SK-N-SH (cell line): ENCODE measurements at regions not wholly inside any gene's neighbourhood (a gene's known extent, or its start where the extent isn't known, plus 50 kb on each side); places are given as distances from the start of the nearest gene placed in this dataset.

Source experiments
- CTCF ChIA-PET: fragments of 300-600, 350-600 bp; formaldehyde crosslinking; extraction: SDS; loops from one replicate; lab custom pipeline; 2021; lab: Yijun Ruan, JAX
- POLR2A ChIA-PET: fragments of 350-600 bp; sonication (Branson Sonifier 250); formaldehyde crosslinking; extraction: SDS; loops from one replicate; lab custom pipeline; 2020; ENCODE audit warnings: antibody characterized with exemption, inconsistent platforms; lab: Yijun Ruan, JAX
- DNase-seq: peaks from one replicate; pipeline ENCODE4 v3.0.0; 2012
- H2AFZ ChIP-seq: fragments of 200-600 bp; sonication (generic); 2 replicates; pipeline ENCODE4 v1.8.1; 2016; ENCODE audit warnings: antibody characterized with exemption, mild to moderate bottlenecking, low read depth
- H3F3A ChIP-seq: fragments of 200-600 bp; sonication (generic); replicated peaks from 2 replicates; pipeline ENCODE3; 2016; ENCODE audit warnings: antibody characterized with exemption, mild to moderate bottlenecking; ENCODE audit not compliant: insufficient read depth
- H3K27ac ChIP-seq, 2 experiments: fragments of 200-500 bp in 1 of 2; fragments of 200-600 bp in 1 of 2; sonication (Bioruptor generic) in 1 of 2; sonication (generic), shearing (Covaris generic) in 1 of 2; 2 replicates each; pipeline versions ENCODE4 v1.5.1 to v1.6.1; 2014 to 2016; ENCODE audit warnings: low read depth in 2 of 2, inconsistent platforms in 1 of 2, low read length in 1 of 2, mild to moderate bottlenecking in 1 of 2, mixed read lengths in 1 of 2
- H3K27me3 ChIP-seq: fragments of 200-600 bp; sonication (generic), shearing (Covaris generic); 2 replicates; pipeline ENCODE4 v1.6.1; 2016; ENCODE audit warnings: mixed run types; ENCODE audit not compliant: insufficient read depth
- H3K36me3 ChIP-seq, 2 experiments: fragments of 200-500 bp in 1 of 2; fragments of 200-600 bp in 1 of 2; sonication (Bioruptor generic) in 1 of 2; sonication (generic) in 1 of 2; replicated peaks in 1 of 2; 2 replicates each; pipeline versions ENCODE3 to v1.5.1; 2014 to 2016; ENCODE audit warnings: low read length in 1 of 2, mild to moderate bottlenecking in 1 of 2; ENCODE audit not compliant: insufficient read depth in 2 of 2, control insufficient read depth in 1 of 2
- H3K4me1 ChIP-seq, 2 experiments: fragments of 200-500 bp in 1 of 2; fragments of 200-600 bp in 1 of 2; sonication (Bioruptor generic) in 1 of 2; sonication (generic), shearing (Covaris generic) in 1 of 2; 2 replicates each; pipeline versions ENCODE4 v1.5.1 to v1.6.1; 2014 to 2016; ENCODE audit warnings: low read depth in 1 of 2, low read length in 1 of 2, mixed run types in 1 of 2; ENCODE audit not compliant: insufficient read depth in 2 of 2, control insufficient read depth in 1 of 2
- H3K4me2 ChIP-seq: fragments of 200-600 bp; sonication (generic), shearing (Covaris generic); 2 replicates; pipeline ENCODE4 v1.6.1; 2017; ENCODE audit warnings: mixed run types
- H3K4me3 ChIP-seq, 2 experiments: fragments of 200-500 bp in 1 of 2; fragments of 200-600 bp in 1 of 2; sonication (Bioruptor generic) in 1 of 2; sonication (generic), shearing (Covaris generic) in 1 of 2; 2 replicates each; pipeline versions ENCODE4 v1.5.1 to v1.8.1; 2014 to 2016; ENCODE audit warnings: low read depth in 2 of 2, inconsistent platforms in 1 of 2, low read length in 1 of 2, mild to moderate bottlenecking in 1 of 2, mixed read lengths in 1 of 2, moderate library complexity in 1 of 2
- H3K79me2 ChIP-seq: fragments of 200-600 bp; sonication (generic); 2 replicates; pipeline ENCODE4 v1.8.1; 2017; ENCODE audit warnings: mild to moderate bottlenecking; ENCODE audit not compliant: insufficient read depth
- H3K9ac ChIP-seq: fragments of 200-600 bp; sonication (generic); 2 replicates; pipeline ENCODE4 v1.6.1; 2017; ENCODE audit warnings: mixed run types
- H3K9me2 ChIP-seq: fragments of 200-600 bp; sonication (generic); 2 replicates; pipeline ENCODE4 v1.6.1; 2017; ENCODE audit warnings: mixed run types
- H3K9me3 ChIP-seq: fragments of 200-600 bp; sonication (generic); 2 replicates; pipeline ENCODE4 v1.6.1; 2017; ENCODE audit warnings: mixed run types, mild to moderate bottlenecking, moderate library complexity
- H4K20me1 ChIP-seq: fragments of 200-600 bp; sonication (generic); 2 replicates; pipeline ENCODE4 v1.6.1; 2017; ENCODE audit warnings: mild to moderate bottlenecking, mixed run types; ENCODE audit not compliant: insufficient read depth
- FOSL2 ChIP-seq: IDR thresholded peaks from 2 replicates; pipeline ENCODE4 v1.4.0; 2012; ENCODE audit warnings: low read depth, mild to moderate bottlenecking, moderate library complexity, borderline replicate concordance
- FOXJ3 ChIP-seq: sonication (generic); formaldehyde crosslinking; IDR thresholded peaks from 2 replicates; pipeline ENCODE4 v1.5.1; 2020; ENCODE audit warnings: mild to moderate bottlenecking, missing genetic modification reagents
- JUND ChIP-seq: IDR thresholded peaks from 2 replicates; pipeline ENCODE4 v1.4.0; 2012
- MEF2A ChIP-seq: IDR thresholded peaks from 2 replicates; pipeline ENCODE4 v1.4.0; 2012; ENCODE audit warnings: low read depth, borderline replicate concordance
- MXI1 ChIP-seq: IDR thresholded peaks from 2 replicates; pipeline ENCODE4 v1.6.1; 2012; ENCODE audit warnings: mild to moderate bottlenecking, low read depth, low read length, improper control_type of control experiment
- NFIC ChIP-seq: IDR thresholded peaks from 2 replicates; pipeline ENCODE4 v1.4.0; 2012; ENCODE audit warnings: borderline replicate concordance
- RXRA ChIP-seq: IDR thresholded peaks from 2 replicates; pipeline ENCODE4 v1.4.0; 2012; ENCODE audit warnings: low read depth, mild to moderate bottlenecking, borderline replicate concordance
- SIN3A ChIP-seq: IDR thresholded peaks from 2 replicates; pipeline ENCODE4 v1.6.1; 2012; ENCODE audit warnings: low read depth, mild to moderate bottlenecking, low read length, moderate library complexity, borderline replicate concordance
- SMC3 ChIP-seq: IDR thresholded peaks from 2 replicates; pipeline ENCODE4 v1.6.1; 2012; ENCODE audit warnings: low read depth, low read length, improper control_type of control experiment
- TAF1 ChIP-seq: IDR thresholded peaks from 2 replicates; pipeline ENCODE4 v1.6.1; 2012; ENCODE audit warnings: low read depth, mild to moderate bottlenecking, low read length, moderate library complexity, borderline replicate concordance
- YY1 ChIP-seq: IDR thresholded peaks from 2 replicates; pipeline ENCODE4 v1.4.0; 2012; ENCODE audit warnings: low read depth, mild to moderate bottlenecking
- WGBS: methylation state at CpG from one replicate; pipeline ENCODE4 v1.1.6; 2017; ENCODE audit warnings: low lambda C conversion rate; 5-methylcytosine and 5-hydroxymethylcytosine counted together
- TF ChIP-seq, protein P1 (sequence below): fragments of 150-350 bp; IDR thresholded peaks from 2 replicates; pipeline ENCODE4 v1.6.1; 2017; ENCODE audit warnings: antibody characterized with exemption, low read length, low read depth, borderline replicate concordance
- TF ChIP-seq, protein P2 (sequence below): IDR thresholded peaks from 2 replicates; pipeline ENCODE4; 2012
- TF ChIP-seq, protein P3 (sequence below): IDR thresholded peaks from 2 replicates; pipeline ENCODE4 v1.6.1; 2012; ENCODE audit warnings: mild to moderate bottlenecking, low read depth, low read length, moderate library complexity
- TF ChIP-seq, protein P4 (sequence below): IDR thresholded peaks from 2 replicates; pipeline ENCODE4 v1.4.0; 2012; ENCODE audit warnings: low read depth, borderline replicate concordance
- TF ChIP-seq, protein P5 (sequence below): IDR thresholded peaks from 2 replicates; pipeline ENCODE4 v1.4.0; 2012; ENCODE audit warnings: low read depth, borderline replicate concordance

DNA sequence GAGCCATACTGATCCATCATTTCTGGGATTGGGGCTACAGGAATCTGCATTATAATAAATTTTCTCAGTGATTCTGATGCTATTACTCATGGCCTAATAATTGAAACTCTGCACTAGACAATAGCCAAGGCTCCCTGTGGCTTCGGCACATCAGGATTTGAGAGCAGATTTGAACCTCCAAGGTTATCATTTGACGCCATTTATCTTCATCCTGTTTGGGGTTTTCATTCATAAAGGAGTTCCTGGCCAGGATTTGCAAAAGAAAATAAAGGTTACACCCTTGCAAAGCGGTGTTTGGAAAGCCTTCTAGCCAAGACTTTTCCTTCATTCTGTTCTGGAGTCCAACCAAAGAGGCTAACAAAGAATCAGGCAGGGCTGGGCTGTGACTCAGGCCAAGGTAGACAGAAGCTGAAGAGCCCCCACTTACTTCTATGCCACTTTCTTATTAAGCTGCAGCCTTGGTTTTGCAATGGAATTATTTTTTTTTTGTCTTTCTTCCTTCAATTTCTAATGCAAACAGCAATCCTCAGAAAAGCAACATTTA lies 330.1 kb downstream of the DHX35 start (continued):
- TF ChIP-seq, protein P1, sequence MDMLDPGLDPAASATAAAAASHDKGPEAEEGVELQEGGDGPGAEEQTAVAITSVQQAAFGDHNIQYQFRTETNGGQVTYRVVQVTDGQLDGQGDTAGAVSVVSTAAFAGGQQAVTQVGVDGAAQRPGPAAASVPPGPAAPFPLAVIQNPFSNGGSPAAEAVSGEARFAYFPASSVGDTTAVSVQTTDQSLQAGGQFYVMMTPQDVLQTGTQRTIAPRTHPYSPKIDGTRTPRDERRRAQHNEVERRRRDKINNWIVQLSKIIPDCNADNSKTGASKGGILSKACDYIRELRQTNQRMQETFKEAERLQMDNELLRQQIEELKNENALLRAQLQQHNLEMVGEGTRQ, result no peak
- TF ChIP-seq SMC3, result no peak
- TF ChIP-seq, protein P2, sequence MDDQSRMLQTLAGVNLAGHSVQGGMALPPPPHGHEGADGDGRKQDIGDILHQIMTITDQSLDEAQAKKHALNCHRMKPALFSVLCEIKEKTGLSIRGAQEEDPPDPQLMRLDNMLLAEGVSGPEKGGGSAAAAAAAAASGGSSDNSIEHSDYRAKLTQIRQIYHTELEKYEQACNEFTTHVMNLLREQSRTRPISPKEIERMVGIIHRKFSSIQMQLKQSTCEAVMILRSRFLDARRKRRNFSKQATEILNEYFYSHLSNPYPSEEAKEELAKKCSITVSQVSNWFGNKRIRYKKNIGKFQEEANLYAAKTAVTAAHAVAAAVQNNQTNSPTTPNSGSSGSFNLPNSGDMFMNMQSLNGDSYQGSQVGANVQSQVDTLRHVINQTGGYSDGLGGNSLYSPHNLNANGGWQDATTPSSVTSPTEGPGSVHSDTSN, result no peak

DNA sequence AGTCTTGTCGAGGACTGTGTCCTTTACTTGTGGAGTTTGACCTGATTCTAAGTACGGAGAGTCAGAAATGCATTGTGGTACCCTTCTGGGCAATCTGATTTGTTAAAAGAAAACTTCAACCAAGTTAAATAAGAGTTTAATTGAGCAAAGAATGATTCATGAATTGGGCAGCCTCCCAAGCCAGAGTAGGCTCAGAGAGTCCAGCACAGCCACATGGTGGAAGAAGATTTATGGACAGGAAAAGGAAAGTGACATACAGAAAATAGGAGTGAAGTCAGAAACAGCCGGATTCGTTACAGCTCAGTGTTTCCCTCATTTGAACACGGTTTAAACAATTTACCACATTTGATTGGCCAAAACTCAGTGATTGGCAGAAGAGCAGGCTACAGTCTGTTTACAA lies 329.2 kb downstream of the DHX35 start:
- TF ChIP-seq JUND (no peak), FOXJ3 (no peak), TAF1 (no peak), SMC3 (no peak), YY1 (no peak)
- TF ChIP-seq, protein P3, sequence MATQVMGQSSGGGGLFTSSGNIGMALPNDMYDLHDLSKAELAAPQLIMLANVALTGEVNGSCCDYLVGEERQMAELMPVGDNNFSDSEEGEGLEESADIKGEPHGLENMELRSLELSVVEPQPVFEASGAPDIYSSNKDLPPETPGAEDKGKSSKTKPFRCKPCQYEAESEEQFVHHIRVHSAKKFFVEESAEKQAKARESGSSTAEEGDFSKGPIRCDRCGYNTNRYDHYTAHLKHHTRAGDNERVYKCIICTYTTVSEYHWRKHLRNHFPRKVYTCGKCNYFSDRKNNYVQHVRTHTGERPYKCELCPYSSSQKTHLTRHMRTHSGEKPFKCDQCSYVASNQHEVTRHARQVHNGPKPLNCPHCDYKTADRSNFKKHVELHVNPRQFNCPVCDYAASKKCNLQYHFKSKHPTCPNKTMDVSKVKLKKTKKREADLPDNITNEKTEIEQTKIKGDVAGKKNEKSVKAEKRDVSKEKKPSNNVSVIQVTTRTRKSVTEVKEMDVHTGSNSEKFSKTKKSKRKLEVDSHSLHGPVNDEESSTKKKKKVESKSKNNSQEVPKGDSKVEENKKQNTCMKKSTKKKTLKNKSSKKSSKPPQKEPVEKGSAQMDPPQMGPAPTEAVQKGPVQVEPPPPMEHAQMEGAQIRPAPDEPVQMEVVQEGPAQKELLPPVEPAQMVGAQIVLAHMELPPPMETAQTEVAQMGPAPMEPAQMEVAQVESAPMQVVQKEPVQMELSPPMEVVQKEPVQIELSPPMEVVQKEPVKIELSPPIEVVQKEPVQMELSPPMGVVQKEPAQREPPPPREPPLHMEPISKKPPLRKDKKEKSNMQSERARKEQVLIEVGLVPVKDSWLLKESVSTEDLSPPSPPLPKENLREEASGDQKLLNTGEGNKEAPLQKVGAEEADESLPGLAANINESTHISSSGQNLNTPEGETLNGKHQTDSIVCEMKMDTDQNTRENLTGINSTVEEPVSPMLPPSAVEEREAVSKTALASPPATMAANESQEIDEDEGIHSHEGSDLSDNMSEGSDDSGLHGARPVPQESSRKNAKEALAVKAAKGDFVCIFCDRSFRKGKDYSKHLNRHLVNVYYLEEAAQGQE, result no peak
- CTCF ChIA-PET, result interaction anchor here (1.0 to 1.1 kb wide), 2 partner anchors 22 to 582 kb away, joined by 3 to 4 read pairs; no protein-coding TSS in a partner anchor
- POLR2A ChIA-PET, result no interaction called here

DNA sequence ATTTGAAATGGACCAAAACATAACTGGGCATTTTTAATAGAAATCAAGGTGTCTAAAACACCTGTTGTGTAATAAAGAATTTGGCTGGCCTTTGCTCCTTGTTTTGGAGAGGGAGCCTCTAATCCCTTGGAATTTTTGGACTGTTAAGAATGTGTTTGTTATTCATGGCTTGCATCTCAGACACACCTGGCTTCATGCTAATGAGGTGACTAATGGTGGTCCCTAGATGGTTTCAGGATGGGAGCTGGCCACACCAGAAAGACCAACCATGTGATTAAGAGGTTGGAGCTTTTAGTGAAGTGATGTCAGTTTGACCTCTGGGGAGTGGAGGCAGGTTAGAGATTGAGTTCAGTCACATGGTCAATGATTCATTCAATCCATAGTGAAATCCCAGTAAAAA lies 328.4 kb downstream of the DHX35 start:
- Histone ChIP-seq H3K36me3 (no peaks in the 10 kb centered on the region), H3K9ac (no peak overlapping the region), H3K4me3 (no peak overlapping the region), H2AFZ (no peak overlapping the region), H3K9me3 (no peaks in the 10 kb centered on the region), H3K9me2 (no peaks in the 10 kb centered on the region), H3F3A (no peaks in the 10 kb centered on the region), H3K4me1 (no peaks in the 10 kb centered on the region), H4K20me1 (no peaks in the 10 kb centered on the region), H3K79me2 (no peaks in the 10 kb centered on the region), H3K4me2 (no peak overlapping the region), H3K27me3 (no peaks in the 10 kb centered on the region), H3K27ac (no peak overlapping the region)
- ChIA-PET POLR2A (no interaction called here), CTCF (interaction anchor here (1.0 to 1.9 kb wide), 4 partner anchors 15 to 583 kb away, joined by 4 read pairs; no protein-coding TSS in a partner anchor)
- no peak for DNase-seq
- TF ChIP-seq MEF2A (no peak), FOSL2 (no peak), SIN3A (no peak), NFIC (no peak), JUND (no peak), RXRA (no peak), MXI1 (no peak), SMC3 (no peak)
- TF ChIP-seq, protein P1, result no peak
- TF ChIP-seq, protein P4, sequence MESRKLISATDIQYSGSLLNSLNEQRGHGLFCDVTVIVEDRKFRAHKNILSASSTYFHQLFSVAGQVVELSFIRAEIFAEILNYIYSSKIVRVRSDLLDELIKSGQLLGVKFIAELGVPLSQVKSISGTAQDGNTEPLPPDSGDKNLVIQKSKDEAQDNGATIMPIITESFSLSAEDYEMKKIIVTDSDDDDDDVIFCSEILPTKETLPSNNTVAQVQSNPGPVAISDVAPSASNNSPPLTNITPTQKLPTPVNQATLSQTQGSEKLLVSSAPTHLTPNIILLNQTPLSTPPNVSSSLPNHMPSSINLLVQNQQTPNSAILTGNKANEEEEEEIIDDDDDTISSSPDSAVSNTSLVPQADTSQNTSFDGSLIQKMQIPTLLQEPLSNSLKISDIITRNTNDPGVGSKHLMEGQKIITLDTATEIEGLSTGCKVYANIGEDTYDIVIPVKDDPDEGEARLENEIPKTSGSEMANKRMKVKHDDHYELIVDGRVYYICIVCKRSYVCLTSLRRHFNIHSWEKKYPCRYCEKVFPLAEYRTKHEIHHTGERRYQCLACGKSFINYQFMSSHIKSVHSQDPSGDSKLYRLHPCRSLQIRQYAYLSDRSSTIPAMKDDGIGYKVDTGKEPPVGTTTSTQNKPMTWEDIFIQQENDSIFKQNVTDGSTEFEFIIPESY, result no peak
- TF ChIP-seq, protein P5, sequence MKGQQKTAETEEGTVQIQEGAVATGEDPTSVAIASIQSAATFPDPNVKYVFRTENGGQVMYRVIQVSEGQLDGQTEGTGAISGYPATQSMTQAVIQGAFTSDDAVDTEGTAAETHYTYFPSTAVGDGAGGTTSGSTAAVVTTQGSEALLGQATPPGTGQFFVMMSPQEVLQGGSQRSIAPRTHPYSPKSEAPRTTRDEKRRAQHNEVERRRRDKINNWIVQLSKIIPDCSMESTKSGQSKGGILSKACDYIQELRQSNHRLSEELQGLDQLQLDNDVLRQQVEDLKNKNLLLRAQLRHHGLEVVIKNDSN, result no peak

More for the DNA sequence above, 329.2 kb downstream of the DHX35 start:
- no peak overlapping the region for H3K27ac ChIP-seq
- no peak overlapping the region for H3K9ac ChIP-seq
- H3K27me3 ChIP-seq, result no peaks in the 10 kb centered on the region
- H2AFZ ChIP-seq, result no peak overlapping the region
- H3K36me3 ChIP-seq, result no peaks in the 10 kb centered on the region
- no peaks in the 10 kb centered on the region for H3K9me2 ChIP-seq
- WGBS, result 8% methylated on average over 5 of the region's 5 CpGs
- no peak overlapping the region for H3K4me2 ChIP-seq
- no peaks in the 10 kb centered on the region for H3K9me3 ChIP-seq
- H3F3A ChIP-seq, result no peaks in the 10 kb centered on the region
- DNase-seq, result no peak
- H3K79me2 ChIP-seq, result no peaks in the 10 kb centered on the region
- no peaks in the 10 kb centered on the region for H3K4me1 ChIP-seq
- H4K20me1 ChIP-seq, result no peaks in the 10 kb centered on the region
- no peak overlapping the region for H3K4me3 ChIP-seq
